ENCODE measurements at regions not wholly inside any gene's neighbourhood (a gene's known extent, or its start where the extent isn't known, plus 50 kb on each side); places are given as distances from the start of the nearest gene placed in this dataset.
"Not testable (repeated sequence)": the region's sequence is repeated elsewhere in the genome, so short reads cannot be mapped to it uniquely, and the experiment has no call there.

DNA sequence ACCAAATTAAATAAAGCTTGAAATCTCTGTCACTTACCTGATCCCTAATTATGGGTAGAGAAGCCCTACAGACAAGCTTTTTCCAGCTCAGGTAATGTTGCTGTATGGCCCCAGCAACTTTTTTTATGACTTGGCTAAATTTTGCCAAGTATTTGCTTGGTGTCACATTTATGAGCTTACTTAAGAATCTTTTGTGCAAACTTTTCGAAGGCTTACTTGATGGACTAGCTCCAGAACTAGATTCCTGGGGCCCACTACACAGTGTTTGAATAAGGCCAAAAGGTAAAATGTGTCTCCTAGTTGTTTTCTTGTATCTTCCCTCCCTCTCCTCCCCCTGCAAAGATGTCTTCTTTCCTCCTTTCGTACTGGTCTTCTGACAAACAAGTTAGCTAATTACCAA lies 257.9 kb downstream of the OSR1 start:
- Histone ChIP-seq H3K27me3 (ENCODE audit: insufficient read depth, poor library complexity, severe bottlenecking) (no peaks in the 10 kb centered on the region), H3K4me3 (replicated peaks; ENCODE audit: insufficient read depth, low read length) (no peak overlapping the region), H3K27ac (replicated peaks) (no peak overlapping the region)
- no peak for DNase-seq (ENCODE audit: low read depth in 1 of 2, low spot score in 1 of 2)
- no peak for TF ChIP-seq SPI1 (IDR thresholded peaks at IDR 0.05; ENCODE audit: borderline replicate concordance, low read depth)
- TF ChIP-seq, protein P1, sequence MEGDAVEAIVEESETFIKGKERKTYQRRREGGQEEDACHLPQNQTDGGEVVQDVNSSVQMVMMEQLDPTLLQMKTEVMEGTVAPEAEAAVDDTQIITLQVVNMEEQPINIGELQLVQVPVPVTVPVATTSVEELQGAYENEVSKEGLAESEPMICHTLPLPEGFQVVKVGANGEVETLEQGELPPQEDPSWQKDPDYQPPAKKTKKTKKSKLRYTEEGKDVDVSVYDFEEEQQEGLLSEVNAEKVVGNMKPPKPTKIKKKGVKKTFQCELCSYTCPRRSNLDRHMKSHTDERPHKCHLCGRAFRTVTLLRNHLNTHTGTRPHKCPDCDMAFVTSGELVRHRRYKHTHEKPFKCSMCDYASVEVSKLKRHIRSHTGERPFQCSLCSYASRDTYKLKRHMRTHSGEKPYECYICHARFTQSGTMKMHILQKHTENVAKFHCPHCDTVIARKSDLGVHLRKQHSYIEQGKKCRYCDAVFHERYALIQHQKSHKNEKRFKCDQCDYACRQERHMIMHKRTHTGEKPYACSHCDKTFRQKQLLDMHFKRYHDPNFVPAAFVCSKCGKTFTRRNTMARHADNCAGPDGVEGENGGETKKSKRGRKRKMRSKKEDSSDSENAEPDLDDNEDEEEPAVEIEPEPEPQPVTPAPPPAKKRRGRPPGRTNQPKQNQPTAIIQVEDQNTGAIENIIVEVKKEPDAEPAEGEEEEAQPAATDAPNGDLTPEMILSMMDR (IDR thresholded peaks at IDR 0.05; ENCODE audit: insufficient read depth, low read length) = no peak
- TF ChIP-seq GABPA (IDR thresholded peaks at IDR 0.05; ENCODE audit: low read depth) = no peak
- TF ChIP-seq POLR2AphosphoS5 (IDR thresholded peaks at IDR 0.05; ENCODE audit: low read depth) = no peak
- TF ChIP-seq, protein P2, sequence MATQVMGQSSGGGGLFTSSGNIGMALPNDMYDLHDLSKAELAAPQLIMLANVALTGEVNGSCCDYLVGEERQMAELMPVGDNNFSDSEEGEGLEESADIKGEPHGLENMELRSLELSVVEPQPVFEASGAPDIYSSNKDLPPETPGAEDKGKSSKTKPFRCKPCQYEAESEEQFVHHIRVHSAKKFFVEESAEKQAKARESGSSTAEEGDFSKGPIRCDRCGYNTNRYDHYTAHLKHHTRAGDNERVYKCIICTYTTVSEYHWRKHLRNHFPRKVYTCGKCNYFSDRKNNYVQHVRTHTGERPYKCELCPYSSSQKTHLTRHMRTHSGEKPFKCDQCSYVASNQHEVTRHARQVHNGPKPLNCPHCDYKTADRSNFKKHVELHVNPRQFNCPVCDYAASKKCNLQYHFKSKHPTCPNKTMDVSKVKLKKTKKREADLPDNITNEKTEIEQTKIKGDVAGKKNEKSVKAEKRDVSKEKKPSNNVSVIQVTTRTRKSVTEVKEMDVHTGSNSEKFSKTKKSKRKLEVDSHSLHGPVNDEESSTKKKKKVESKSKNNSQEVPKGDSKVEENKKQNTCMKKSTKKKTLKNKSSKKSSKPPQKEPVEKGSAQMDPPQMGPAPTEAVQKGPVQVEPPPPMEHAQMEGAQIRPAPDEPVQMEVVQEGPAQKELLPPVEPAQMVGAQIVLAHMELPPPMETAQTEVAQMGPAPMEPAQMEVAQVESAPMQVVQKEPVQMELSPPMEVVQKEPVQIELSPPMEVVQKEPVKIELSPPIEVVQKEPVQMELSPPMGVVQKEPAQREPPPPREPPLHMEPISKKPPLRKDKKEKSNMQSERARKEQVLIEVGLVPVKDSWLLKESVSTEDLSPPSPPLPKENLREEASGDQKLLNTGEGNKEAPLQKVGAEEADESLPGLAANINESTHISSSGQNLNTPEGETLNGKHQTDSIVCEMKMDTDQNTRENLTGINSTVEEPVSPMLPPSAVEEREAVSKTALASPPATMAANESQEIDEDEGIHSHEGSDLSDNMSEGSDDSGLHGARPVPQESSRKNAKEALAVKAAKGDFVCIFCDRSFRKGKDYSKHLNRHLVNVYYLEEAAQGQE (IDR thresholded peaks at IDR 0.05; ENCODE audit: insufficient replicate concordance, low read depth) = no peak

DNA sequence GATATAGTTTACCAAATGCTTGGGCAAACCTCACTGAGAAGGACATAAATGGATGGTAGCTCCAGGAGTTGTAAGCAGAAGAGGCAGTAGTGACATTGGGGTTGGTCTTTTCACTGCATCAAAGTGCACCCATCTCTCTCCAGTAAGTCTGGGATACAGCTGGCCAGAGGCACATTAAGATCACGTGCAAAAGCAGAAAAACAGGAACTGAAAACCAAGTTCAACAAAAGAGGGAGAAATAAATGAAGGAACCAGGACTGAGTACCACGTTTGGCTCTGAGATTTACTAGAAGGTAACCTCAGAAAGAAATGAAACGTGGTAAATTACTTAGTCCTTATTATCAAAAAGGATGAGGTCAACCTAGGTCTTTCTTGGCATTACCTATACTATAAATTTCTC lies 259.2 kb downstream of the OSR1 start:
- no peak for DNase-seq (ENCODE audit: low read depth in 1 of 2, low spot score in 1 of 2)
- Histone ChIP-seq H3K4me3 (replicated peaks; ENCODE audit: insufficient read depth, low read length) (no peak overlapping the region), H3K27ac (replicated peaks) (no peak overlapping the region), H3K27me3 (ENCODE audit: insufficient read depth, poor library complexity, severe bottlenecking) (no peaks in the 10 kb centered on the region)
- TF ChIP-seq, protein P1 (IDR thresholded peaks at IDR 0.05; ENCODE audit: insufficient read depth, low read length) = no peak
- no peak for TF ChIP-seq POLR2AphosphoS5 (IDR thresholded peaks at IDR 0.05; ENCODE audit: low read depth)
- no peak for TF ChIP-seq GABPA (IDR thresholded peaks at IDR 0.05; ENCODE audit: low read depth)
- peak; percentile 63; the same call in 1 of the 2 replicates for TF ChIP-seq SPI1 (IDR thresholded peaks at IDR 0.05; ENCODE audit: borderline replicate concordance, low read depth)
- TF ChIP-seq, protein P2 (IDR thresholded peaks at IDR 0.05; ENCODE audit: insufficient replicate concordance, low read depth) = no peak

DNA sequence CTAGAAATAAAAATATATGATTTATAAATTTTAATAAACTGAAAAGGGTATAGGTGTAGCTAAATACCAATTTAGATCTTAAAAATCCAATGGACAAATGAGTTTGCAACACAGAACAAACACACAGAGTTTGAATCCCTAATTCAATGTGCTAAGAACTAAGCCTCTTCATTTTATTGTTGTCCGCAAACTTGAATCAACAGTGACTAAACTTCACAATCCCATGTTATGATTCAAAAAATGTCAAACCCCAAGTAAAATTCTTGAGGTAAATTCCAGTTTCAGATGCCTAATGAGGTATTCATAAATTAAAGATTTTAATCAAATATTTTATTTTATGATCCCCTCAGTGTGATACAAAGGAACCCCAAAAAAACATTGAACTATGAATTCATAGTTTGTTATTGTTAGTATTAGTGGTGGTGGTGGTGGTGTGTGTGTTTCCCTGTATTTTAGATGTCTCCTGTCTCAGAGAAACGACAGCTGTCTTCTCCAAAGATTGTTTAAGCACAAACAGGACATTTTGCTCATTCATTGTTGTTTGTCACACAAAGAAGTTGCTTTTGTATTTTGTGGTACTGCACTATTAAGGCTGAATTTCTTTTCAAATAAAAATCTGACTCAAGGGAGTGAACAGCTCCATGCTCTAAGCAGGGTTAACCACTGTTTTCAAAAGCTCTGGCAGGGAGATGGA lies 259.8 kb downstream of the OSR1 start:
- Histone ChIP-seq H3K27me3 (ENCODE audit: insufficient read depth, poor library complexity, severe bottlenecking) (no peaks in the 10 kb centered on the region), H3K27ac (replicated peaks) (no peak overlapping the region), H3K4me3 (replicated peaks; ENCODE audit: insufficient read depth, low read length) (no peak overlapping the region)
- no peak for DNase-seq (ENCODE audit: low read depth in 1 of 2, low spot score in 1 of 2)
- TF ChIP-seq, protein P1 (IDR thresholded peaks at IDR 0.05; ENCODE audit: insufficient read depth, low read length) = no peak
- no peak for TF ChIP-seq POLR2AphosphoS5 (IDR thresholded peaks at IDR 0.05; ENCODE audit: low read depth)
- TF ChIP-seq, protein P2 (IDR thresholded peaks at IDR 0.05; ENCODE audit: insufficient replicate concordance, low read depth) = no peak
- TF ChIP-seq SPI1 (IDR thresholded peaks at IDR 0.05; ENCODE audit: borderline replicate concordance, low read depth) = no peak
- no peak for TF ChIP-seq GABPA (IDR thresholded peaks at IDR 0.05; ENCODE audit: low read depth)

DNA sequence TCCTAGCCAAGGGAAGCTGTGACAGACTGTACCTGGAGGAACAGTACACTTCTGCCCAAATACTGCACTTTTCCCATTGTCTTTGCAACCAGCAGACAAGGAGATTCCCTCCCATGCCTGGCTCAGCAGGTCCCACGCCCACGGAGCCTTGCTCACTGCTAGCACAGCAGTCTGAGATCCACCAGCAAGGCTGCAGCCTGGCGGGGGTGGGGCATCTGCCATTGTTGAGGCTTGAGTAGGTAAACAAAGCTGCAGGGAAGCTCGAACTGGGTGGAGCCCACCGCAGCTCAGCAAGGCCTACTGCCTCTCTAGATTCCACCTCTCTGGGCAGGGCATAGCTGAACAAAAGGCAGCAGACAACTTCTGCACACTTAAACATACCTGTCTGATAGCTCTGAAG lies 268.9 kb downstream of the OSR1 start:
- not testable (repeated sequence) for H3K27me3 ChIP-seq (ENCODE audit: insufficient read depth, poor library complexity, severe bottlenecking); H3K4me3 ChIP-seq (replicated peaks; ENCODE audit: insufficient read depth, low read length); H3K27ac ChIP-seq (replicated peaks); DNase-seq (ENCODE audit: low read depth in 1 of 2, low spot score in 1 of 2)
